WI38 (cell line): ENCODE measurements at regions not wholly inside any gene's neighbourhood (a gene's known extent, or its start where the extent isn't known, plus 50 kb on each side); places are given as distances from the start of the nearest gene placed in this dataset.

ENCODE experiments used
- H3K4me3 ChIP-seq: 2 replicates; pipeline ENCODE4 v1.5.1; 2011; ENCODE audit warnings: low read depth, mild to moderate bottlenecking, control low read depth, low read length
- CTCF ChIP-seq: IDR thresholded peaks from 2 replicates; pipeline ENCODE4 v1.5.1; 2012; ENCODE audit warnings: low read depth, mild to moderate bottlenecking, control low read depth, low read length

- no peak overlapping the region for H3K4me3 ChIP-seq
Measured at GRCh38 chr5:125972706-125973105, 450.5 kb upstream of the GRAMD2B start.

GRCh38 chr5:125974679-125975078 lies 448.5 kb upstream of the GRAMD2B start:
- H3K4me3 ChIP-seq: no peak overlapping the region
- TF ChIP-seq CTCF: no peak

More at GRCh38 chr5:125972706-125973105, 450.5 kb upstream of the GRAMD2B start:
- no peak for TF ChIP-seq CTCF

GRCh38 chr5:125976421-125977000 lies 446.7 kb upstream of the GRAMD2B start:
- TF ChIP-seq CTCF: no peak
- no peak overlapping the region for H3K4me3 ChIP-seq

- no peak overlapping the region for H3K4me3 ChIP-seq
- no peak for TF ChIP-seq CTCF
Measured at GRCh38 chr5:125978015-125978414, 445.2 kb upstream of the GRAMD2B start.

GRCh38 chr5:125979636-125980035 lies 443.6 kb upstream of the GRAMD2B start:
- no peak for TF ChIP-seq CTCF
- no peak overlapping the region for H3K4me3 ChIP-seq

- no peak for TF ChIP-seq CTCF
- no peak overlapping the region for H3K4me3 ChIP-seq
Measured at GRCh38 chr5:125981016-125981415, 442.2 kb upstream of the GRAMD2B start.

- no peak overlapping the region for H3K4me3 ChIP-seq
- no peak for TF ChIP-seq CTCF
Measured at GRCh38 chr5:125987677-125988255, 435.4 kb upstream of the GRAMD2B start.
